Sigmoid colon (tissue), 4 donors: ENCODE measurements at regions not wholly inside any gene's neighbourhood (a gene's known extent, or its start where the extent isn't known, plus 50 kb on each side); places are given as distances from the start of the nearest gene placed in this dataset.

ENCODE experiments used
- EP300 ChIP-seq, 4 donors: sonication (generic); formaldehyde crosslinking; IDR thresholded peaks; one replicate each; pipeline ENCODE4 v1.6.1; 2017; ENCODE audit warnings: antibody characterized with exemption in 4 of 4
- POLR2A ChIP-seq, 2 donors: fragments of 450-650 bp; IDR thresholded peaks; one replicate each; pipeline ENCODE4 v1.6.1; 2016; ENCODE audit warnings: antibody characterized with exemption in 2 of 2, mild to moderate bottlenecking in 2 of 2, moderate library complexity in 2 of 2
- POLR2AphosphoS5 ChIP-seq, 4 donors: sonication (generic); formaldehyde crosslinking; IDR thresholded peaks; one replicate each; pipeline ENCODE4 v1.6.1; 2017; ENCODE audit warnings: antibody characterized with exemption in 4 of 4
- TF ChIP-seq, protein P1 (sequence below), 4 experiments: fragments of 450-650 bp in 3 of 4; fragments of 200-600 bp in 1 of 4; IDR thresholded peaks; one replicate each; pipeline ENCODE4 v1.5.1; 2016 to 2019; ENCODE audit warnings: antibody characterized with exemption in 4 of 4, mild to moderate bottlenecking in 3 of 4, moderate library complexity in 2 of 4

DNA sequence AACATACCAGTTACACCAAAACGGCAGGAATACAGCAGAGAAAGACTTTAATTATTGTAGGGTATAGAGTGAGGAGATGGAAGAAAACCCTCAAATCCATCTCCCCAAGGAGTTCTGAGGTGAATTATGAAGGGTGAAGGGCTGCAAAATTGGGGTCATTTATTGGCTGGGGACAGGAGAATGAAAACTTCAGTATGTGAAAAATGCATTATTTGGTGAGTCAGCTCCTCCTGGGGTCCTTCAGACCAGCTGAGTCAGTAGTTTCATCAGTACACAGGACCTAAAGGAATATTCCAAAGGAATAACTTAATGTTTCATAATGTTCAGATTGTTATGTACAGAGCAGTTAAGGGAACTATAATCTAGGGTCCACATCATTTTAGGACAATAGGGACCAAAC is 566.0 kb downstream of the GBE1 start:
- TF ChIP-seq, protein P1, sequence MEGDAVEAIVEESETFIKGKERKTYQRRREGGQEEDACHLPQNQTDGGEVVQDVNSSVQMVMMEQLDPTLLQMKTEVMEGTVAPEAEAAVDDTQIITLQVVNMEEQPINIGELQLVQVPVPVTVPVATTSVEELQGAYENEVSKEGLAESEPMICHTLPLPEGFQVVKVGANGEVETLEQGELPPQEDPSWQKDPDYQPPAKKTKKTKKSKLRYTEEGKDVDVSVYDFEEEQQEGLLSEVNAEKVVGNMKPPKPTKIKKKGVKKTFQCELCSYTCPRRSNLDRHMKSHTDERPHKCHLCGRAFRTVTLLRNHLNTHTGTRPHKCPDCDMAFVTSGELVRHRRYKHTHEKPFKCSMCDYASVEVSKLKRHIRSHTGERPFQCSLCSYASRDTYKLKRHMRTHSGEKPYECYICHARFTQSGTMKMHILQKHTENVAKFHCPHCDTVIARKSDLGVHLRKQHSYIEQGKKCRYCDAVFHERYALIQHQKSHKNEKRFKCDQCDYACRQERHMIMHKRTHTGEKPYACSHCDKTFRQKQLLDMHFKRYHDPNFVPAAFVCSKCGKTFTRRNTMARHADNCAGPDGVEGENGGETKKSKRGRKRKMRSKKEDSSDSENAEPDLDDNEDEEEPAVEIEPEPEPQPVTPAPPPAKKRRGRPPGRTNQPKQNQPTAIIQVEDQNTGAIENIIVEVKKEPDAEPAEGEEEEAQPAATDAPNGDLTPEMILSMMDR (IDR thresholded peaks at IDR 0.05): no peak
- no peak for TF ChIP-seq POLR2A (IDR thresholded peaks at IDR 0.05)
- no peak for TF ChIP-seq POLR2AphosphoS5 (IDR thresholded peaks at IDR 0.05)
- TF ChIP-seq EP300 (IDR thresholded peaks at IDR 0.05): no peak
